ENCODE measurements at regions not wholly inside any gene's neighbourhood (a gene's known extent, or its start where the extent isn't known, plus 50 kb on each side); places are given as distances from the start of the nearest gene placed in this dataset.

GRCh38 chr6:128801621-128802020 lies 81.3 kb upstream of the LAMA2 start:
- TF ChIP-seq TAF1 (IDR thresholded peaks at IDR 0.05; ENCODE audit: borderline replicate concordance, low read depth, low read length) (no peak), POLR2AphosphoS5 (IDR thresholded peaks at IDR 0.05; ENCODE audit: low read depth, low read length) (no peak)
